ENCODE measurements at regions not wholly inside any gene's neighbourhood (a gene's known extent, or its start where the extent isn't known, plus 50 kb on each side); places are given as distances from the start of the nearest gene placed in this dataset.

- TF ChIP-seq RREB1 (CRISPR knock-in tag; IDR thresholded peaks at IDR 0.05) (0 out of 2 replicates have a peak, but pooled peaks have one; percentile 53), RNF2 (IDR thresholded peaks at IDR 0.05) (no peak)
Observed at GRCh38 chr22:19626042-19626587, 88.2 kb upstream of the SEPTIN5 start (continued).

GRCh38 chr22:19626666-19627065, 87.6 kb upstream of the SEPTIN5 start:
- WGBS (ENCODE audit: insufficient coverage, low coverage, missing lambda C conversion rate), result 12% methylated on average over 4 of the region's 4 CpGs
- Histone ChIP-seq H3K79me2 (ENCODE audit: control insufficient read depth, insufficient read depth, low read length) (no peaks in the 10 kb centered on the region), H2AFZ (ENCODE audit: low read depth, low read length) (peak overlapping the region; percentile 98; the same call in 1 of the 2 replicates), H3K27me3 (ENCODE audit: control insufficient read depth in 2 of 2, insufficient read depth in 2 of 2, low read length in 2 of 2) (peaks cover 32 to 51% of the 10 kb centered on the region in 2 experiments), H3K36me3 (ENCODE audit: control insufficient read depth, insufficient read depth, low read length) (no peaks in the 10 kb centered on the region), H3K9me3 (replicated peaks; ENCODE audit: control insufficient read depth, insufficient read depth, low read depth, low read length) (peaks cover 2% of the 10 kb centered on the region; the same call in 1 of the 2 replicates), H3K4me2 (ENCODE audit: insufficient read depth, low read length) (peak overlapping the region; percentile 72; the same call in 1 of the 2 replicates), H3K4me1 (replicated peaks in 1 of 2; ENCODE audit: control insufficient read depth in 2 of 2, insufficient read depth in 2 of 2, low read length in 2 of 2) (peaks cover 7 to 23% of the 10 kb centered on the region in 2 experiments; a peak in 4 of 5 replicates), H3K9ac (ENCODE audit: insufficient read depth in 1 of 2, low read depth in 2 of 2, low read length in 2 of 2) (no peak overlapping the region), H4K20me1 (replicated peaks; ENCODE audit: control insufficient read depth, insufficient read depth, low read length) (no peaks in the 10 kb centered on the region), H3K27ac (ENCODE audit: extremely low read depth, low read depth, low read length) (no peak overlapping the region), H3K9me1 (ENCODE audit: control insufficient read depth, insufficient read depth, low read length) (peaks cover 4% of the 10 kb centered on the region), H3K4me3 (no peak overlapping the region)
- ChIA-PET POLR2A (interaction anchor here (0.8 to 2.1 kb wide), 8 partner anchors 10 to 453 kb away, joined by 3 to 9 read pairs (median 4); no protein-coding TSS in a partner anchor), CTCF (ENCODE audit: low intra/inter-chr PET ratio) (interaction anchor here (0.7 to 1.2 kb wide), 2 partner anchors 237 to 482 kb away, joined by 3 to 4 read pairs; partner anchors contain the start of gene ESS2)
- no TSS peak for BruUV-seq (replicated peaks)
- DNase-seq (ENCODE audit: extremely low read depth in 1 of 4, low spot score in 3 of 4) (no peak), ATAC-seq (no peak), FAIRE-seq (no peak)
- intact Hi-C loops (cut with micrococcal nuclease) (loop anchor here (10.0 kb wide), 3 partner anchors 182 to 502 kb away; partner anchors contain the start of genes C22orf39 and DGCR2), in situ Hi-C loops (cut with MboI) (loop anchor here (5.0 kb wide), 1 partner anchor 449 kb away; the partner anchor contains the start of gene SLC25A1)
- TF ChIP-seq MNT (conservative IDR thresholded peaks at IDR 0.05) (no peak), ZSCAN29 (IDR thresholded peaks at IDR 0.05) (no peak), ZBTB12 (CRISPR knock-in tag; IDR thresholded peaks at IDR 0.05) (no peak)
